ENCODE measurements at regions not wholly inside any gene's neighbourhood (a gene's known extent, or its start where the extent isn't known, plus 50 kb on each side); places are given as distances from the start of the nearest gene placed in this dataset.

GRCh38 chr3:72613871-72614270 lies 234.4 kb downstream of the SHQ1 start:
- TF ChIP-seq CTCF (IDR thresholded peaks at IDR 0.05; ENCODE audit: low read depth, low read length) (no peak), POLR2A (IDR thresholded peaks at IDR 0.05; ENCODE audit: extremely low read depth, insufficient read length) (no peak), MYC (IDR thresholded peaks at IDR 0.05; ENCODE audit: low read depth, low read length) (no peak)
